ENCODE measurements at regions not wholly inside any gene's neighbourhood (a gene's known extent, or its start where the extent isn't known, plus 50 kb on each side); places are given as distances from the start of the nearest gene placed in this dataset.

- TF ChIP-seq CTCF (IDR thresholded peaks at IDR 0.05; ENCODE audit: insufficient read depth, low read depth, low read length, missing control alignments) = no peak
- H3K4me3 ChIP-seq (ENCODE audit: low read length) = no peak overlapping the region
Observed at GRCh38 chr2:67075530-67076238, 321.4 kb upstream of the ETAA1 start.

GRCh38 chr2:67076239-67076624 is 320.9 kb upstream of the ETAA1 start:
- TF ChIP-seq CTCF (IDR thresholded peaks at IDR 0.05; ENCODE audit: insufficient read depth, low read depth, low read length, missing control alignments) = no peak
- no peak for DNase-seq (ENCODE audit: low read depth)
- no peak overlapping the region for H3K4me3 ChIP-seq (ENCODE audit: low read length)

More at GRCh38 chr2:67075530-67076238, 321.4 kb upstream of the ETAA1 start:
- no peak for DNase-seq (ENCODE audit: low read depth)

GRCh38 chr2:67079729-67080128 is 317.4 kb upstream of the ETAA1 start:
- DNase-seq (ENCODE audit: low read depth) = no peak
- no peak for TF ChIP-seq CTCF (IDR thresholded peaks at IDR 0.05; ENCODE audit: insufficient read depth, low read depth, low read length, missing control alignments)
- H3K4me3 ChIP-seq (ENCODE audit: low read length) = no peak overlapping the region

- H3K4me3 ChIP-seq (ENCODE audit: low read length) = no peak overlapping the region
- TF ChIP-seq CTCF (IDR thresholded peaks at IDR 0.05; ENCODE audit: insufficient read depth, low read depth, low read length, missing control alignments) = no peak
- DNase-seq (ENCODE audit: low read depth) = no peak
Observed at GRCh38 chr2:67082813-67083212, 314.3 kb upstream of the ETAA1 start.

- no peak for TF ChIP-seq CTCF (IDR thresholded peaks at IDR 0.05; ENCODE audit: insufficient read depth, low read depth, low read length, missing control alignments)
- no peak for DNase-seq (ENCODE audit: low read depth)
- no peak overlapping the region for H3K4me3 ChIP-seq (ENCODE audit: low read length)
Observed at GRCh38 chr2:67083951-67084350, 313.2 kb upstream of the ETAA1 start.

- no peak for TF ChIP-seq CTCF (IDR thresholded peaks at IDR 0.05; ENCODE audit: insufficient read depth, low read depth, low read length, missing control alignments)
- H3K4me3 ChIP-seq (ENCODE audit: low read length) = no peak overlapping the region
- no peak for DNase-seq (ENCODE audit: low read depth)
Observed at GRCh38 chr2:67085146-67085545, 312.0 kb upstream of the ETAA1 start.

GRCh38 chr2:67091681-67092080 is 305.5 kb upstream of the ETAA1 start:
- no peak for TF ChIP-seq CTCF (IDR thresholded peaks at IDR 0.05; ENCODE audit: insufficient read depth, low read depth, low read length, missing control alignments)
- DNase-seq (ENCODE audit: low read depth) = no peak
- H3K4me3 ChIP-seq (ENCODE audit: low read length) = no peak overlapping the region
